Cardiac muscle cell (in vitro differentiated cells and primary cell): ENCODE measurements at regions not wholly inside any gene's neighbourhood (a gene's known extent, or its start where the extent isn't known, plus 50 kb on each side); places are given as distances from the start of the nearest gene placed in this dataset.
"Not testable (repeated sequence)": the region's sequence is repeated elsewhere in the genome, so short reads cannot be mapped to it uniquely, and the experiment has no call there.

Experiments
- DNase-seq, 2 donors: peaks; one replicate each; pipeline versions ENCODE4 v3.0.0 to v3.0.0-alpha.2; 2010 to 2017; ENCODE audit warnings: low read depth in 1 of 2, low spot score in 1 of 2
- H3K27ac ChIP-seq: fragments of 200-600 bp; sonication (generic); 2 replicates; pipeline ENCODE4 v1.5.1; 2016
- H3K27me3 ChIP-seq: fragments of 200-600 bp; sonication (generic); 2 replicates; pipeline ENCODE4 v1.6.0; 2016; ENCODE audit warnings: control low read depth
- H3K36me3 ChIP-seq: fragments of 200-600 bp; sonication (generic); 2 replicates; pipeline ENCODE4 v1.5.1; 2016; ENCODE audit warnings: control low read depth
- H3K4me1 ChIP-seq: fragments of 200-600 bp; sonication (generic); 2 replicates; pipeline ENCODE4 v1.8.1; 2017; ENCODE audit warnings: low read depth, mild to moderate bottlenecking, mixed run types
- H3K4me3 ChIP-seq: fragments of 200-600 bp; sonication (generic); 2 replicates; pipeline ENCODE4 v1.5.1; 2016; ENCODE audit warnings: mild to moderate bottlenecking
- H3K9me3 ChIP-seq: fragments of 200-600 bp; sonication (generic); 2 replicates; pipeline ENCODE4 v1.5.1; 2017; ENCODE audit warnings: low read depth, mild to moderate bottlenecking, control low read depth
- TF ChIP-seq, protein P1 (sequence below): IDR thresholded peaks from 2 replicates; pipeline ENCODE4 v1.5.1; 2012; ENCODE audit warnings: low read depth, mild to moderate bottlenecking, low read length

DNA sequence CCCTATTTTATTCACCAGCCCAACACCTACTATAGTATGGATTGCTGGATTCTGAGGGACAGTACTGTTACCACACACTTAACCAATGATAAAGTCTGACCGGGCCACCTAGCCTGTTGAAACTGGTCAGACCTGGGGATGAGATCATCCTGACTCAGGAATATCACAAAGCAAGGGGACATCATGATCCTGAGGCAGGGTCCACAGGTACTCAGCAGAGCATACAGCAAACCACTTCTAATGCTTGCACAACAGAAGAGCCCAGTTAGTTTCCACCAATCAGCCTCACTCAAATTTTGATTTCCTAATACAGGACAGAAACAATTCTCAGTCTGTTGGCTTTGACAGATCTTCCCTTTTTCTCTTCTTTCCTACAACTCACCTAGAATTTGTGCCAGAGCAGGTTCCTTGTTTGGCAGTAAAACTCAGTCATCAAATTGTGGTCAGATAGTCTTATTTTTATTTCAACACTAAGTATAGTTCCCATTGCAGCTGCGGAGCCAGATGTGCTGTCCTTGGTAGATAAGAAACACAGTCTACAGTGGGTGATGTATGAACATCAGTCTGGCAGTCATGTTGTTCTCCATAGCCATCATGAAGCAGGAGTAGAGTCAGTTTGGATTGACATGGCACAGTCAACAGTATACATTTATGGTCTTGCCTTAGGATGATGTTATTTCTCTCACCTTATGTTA lies 90.1 kb upstream of the PRR23C start:
- no peak overlapping the region for H3K27ac ChIP-seq
- TF ChIP-seq, protein P1, sequence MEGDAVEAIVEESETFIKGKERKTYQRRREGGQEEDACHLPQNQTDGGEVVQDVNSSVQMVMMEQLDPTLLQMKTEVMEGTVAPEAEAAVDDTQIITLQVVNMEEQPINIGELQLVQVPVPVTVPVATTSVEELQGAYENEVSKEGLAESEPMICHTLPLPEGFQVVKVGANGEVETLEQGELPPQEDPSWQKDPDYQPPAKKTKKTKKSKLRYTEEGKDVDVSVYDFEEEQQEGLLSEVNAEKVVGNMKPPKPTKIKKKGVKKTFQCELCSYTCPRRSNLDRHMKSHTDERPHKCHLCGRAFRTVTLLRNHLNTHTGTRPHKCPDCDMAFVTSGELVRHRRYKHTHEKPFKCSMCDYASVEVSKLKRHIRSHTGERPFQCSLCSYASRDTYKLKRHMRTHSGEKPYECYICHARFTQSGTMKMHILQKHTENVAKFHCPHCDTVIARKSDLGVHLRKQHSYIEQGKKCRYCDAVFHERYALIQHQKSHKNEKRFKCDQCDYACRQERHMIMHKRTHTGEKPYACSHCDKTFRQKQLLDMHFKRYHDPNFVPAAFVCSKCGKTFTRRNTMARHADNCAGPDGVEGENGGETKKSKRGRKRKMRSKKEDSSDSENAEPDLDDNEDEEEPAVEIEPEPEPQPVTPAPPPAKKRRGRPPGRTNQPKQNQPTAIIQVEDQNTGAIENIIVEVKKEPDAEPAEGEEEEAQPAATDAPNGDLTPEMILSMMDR, result no peak
- H3K36me3 ChIP-seq, result no peaks in the 10 kb centered on the region
- no peaks in the 10 kb centered on the region for H3K27me3 ChIP-seq
- no peaks in the 10 kb centered on the region for H3K9me3 ChIP-seq
- no peak for DNase-seq
- H3K4me3 ChIP-seq, result no peak overlapping the region
- H3K4me1 ChIP-seq, result no peaks in the 10 kb centered on the region

DNA sequence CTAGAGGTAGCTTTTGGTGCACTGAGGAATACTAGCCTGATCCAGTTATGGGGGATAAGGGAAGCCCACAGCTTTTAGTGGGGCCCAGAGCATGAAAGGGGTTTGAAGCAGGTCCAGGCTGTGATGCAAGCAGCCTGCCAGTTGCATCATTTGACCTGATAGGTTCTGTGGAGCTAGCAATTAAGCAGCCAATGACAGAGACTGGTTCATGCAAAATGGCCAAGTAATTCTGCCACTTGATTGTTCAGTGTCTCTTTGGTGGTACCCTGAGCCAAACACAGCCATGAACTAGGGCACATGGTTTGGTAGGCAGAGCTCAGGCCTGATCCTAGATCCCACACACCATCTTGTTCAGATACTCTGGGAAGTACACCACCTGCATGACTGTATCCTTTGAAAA lies 91.0 kb upstream of the PRR23C start:
- Histone ChIP-seq H3K4me1 (no peaks in the 10 kb centered on the region), H3K4me3 (no peak overlapping the region), H3K36me3 (no peaks in the 10 kb centered on the region), H3K9me3 (no peaks in the 10 kb centered on the region), H3K27ac (no peak overlapping the region), H3K27me3 (no peaks in the 10 kb centered on the region)
- DNase-seq, result no peak
- TF ChIP-seq, protein P1, result no peak

- no peaks in the 10 kb centered on the region for H3K4me1 ChIP-seq
- H3K4me3 ChIP-seq, result no peak overlapping the region
- no peaks in the 10 kb centered on the region for H3K27me3 ChIP-seq
- no peak for DNase-seq
- H3K36me3 ChIP-seq, result no peaks in the 10 kb centered on the region
- H3K9me3 ChIP-seq, result no peaks in the 10 kb centered on the region
- no peak overlapping the region for H3K27ac ChIP-seq
- TF ChIP-seq, protein P1, result no peak
These were observed 91.9 kb upstream of the PRR23C start for GRCh38 chr3:139136469-139137202.

DNA sequence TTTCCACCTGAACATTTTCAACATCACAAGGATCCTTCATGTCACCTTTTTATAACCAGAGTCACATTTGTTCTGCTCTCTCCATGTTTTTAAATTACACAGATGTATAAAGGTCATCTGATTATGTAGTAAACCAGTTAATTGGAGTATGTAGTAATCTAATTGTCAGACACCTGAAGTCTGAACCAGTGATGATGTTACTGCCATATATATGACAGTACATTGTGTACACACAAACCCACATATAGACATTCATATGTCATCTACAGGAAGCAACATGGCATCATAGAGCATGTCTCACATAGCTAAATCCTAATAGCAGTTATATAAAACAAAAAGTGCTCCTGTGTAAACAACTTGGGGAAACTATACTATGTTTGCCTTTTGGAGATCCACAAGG lies 95.9 kb upstream of the PRR23C start:
- H3K27me3 ChIP-seq, result no peaks in the 10 kb centered on the region
- TF ChIP-seq, protein P1, result no peak
- no peaks in the 10 kb centered on the region for H3K36me3 ChIP-seq
- no peak overlapping the region for H3K27ac ChIP-seq
- H3K4me3 ChIP-seq, result no peak overlapping the region
- H3K9me3 ChIP-seq, result no peaks in the 10 kb centered on the region
- H3K4me1 ChIP-seq, result no peaks in the 10 kb centered on the region
- no peak for DNase-seq

- not testable (repeated sequence) for H3K27me3 ChIP-seq, H3K4me1 ChIP-seq, H3K27ac ChIP-seq, DNase-seq, H3K36me3 ChIP-seq, H3K4me3 ChIP-seq, H3K9me3 ChIP-seq
These were observed 101.3 kb upstream of the PRR23C start for GRCh38 chr3:139145980-139146379.

GRCh38 chr3:139151530-139151929 lies 106.8 kb upstream of the PRR23C start:
- TF ChIP-seq, protein P1, result no peak
- H3K4me1 ChIP-seq, result peaks cover 7% of the 10 kb centered on the region
- no peaks in the 10 kb centered on the region for H3K9me3 ChIP-seq
- H3K36me3 ChIP-seq, result no peaks in the 10 kb centered on the region
- no peaks in the 10 kb centered on the region for H3K27me3 ChIP-seq
- no peak overlapping the region for H3K27ac ChIP-seq
- H3K4me3 ChIP-seq, result no peak overlapping the region
- no peak for DNase-seq

DNA sequence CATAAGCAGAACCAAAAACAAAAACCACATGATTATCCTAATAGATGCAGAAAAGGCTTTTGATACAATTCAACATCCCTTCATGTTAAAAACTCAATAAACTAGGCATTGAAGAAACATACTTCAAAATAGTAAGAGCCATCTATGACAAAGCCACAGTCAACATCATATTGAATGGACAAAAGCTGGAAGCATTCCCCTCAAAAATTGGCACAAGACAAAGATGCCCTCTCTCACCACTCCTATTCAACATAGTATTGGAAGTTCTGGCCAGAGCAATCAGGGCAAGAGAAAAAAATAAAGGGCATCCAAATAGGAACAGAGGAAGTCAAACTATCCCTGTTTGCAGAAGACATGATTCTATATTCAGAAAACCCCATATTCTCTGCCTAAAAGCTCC lies 108.7 kb upstream of the PRR23C start:
- H3K9me3 ChIP-seq, DNase-seq, H3K27ac ChIP-seq, H3K36me3 ChIP-seq, H3K27me3 ChIP-seq, H3K4me3 ChIP-seq: not testable (repeated sequence)
- H3K4me1 ChIP-seq, result peaks cover 19% of the 10 kb centered on the region
